PC-3 (cell line): ENCODE measurements at regions not wholly inside any gene's neighbourhood (a gene's known extent, or its start where the extent isn't known, plus 50 kb on each side); places are given as distances from the start of the nearest gene placed in this dataset.

Source experiments
- ATAC-seq: fragments of 200-7000 bp; cut with Tn5 transposase; 2 replicates; pipeline ENCODE4 v1.9.1; 2020; ENCODE audit warnings: mild to moderate bottlenecking, moderate library complexity
- BruUV-seq: library from RNA; stranded (reverse); fragments of 400-500 nt; replicated peaks from 2 replicates; lab custom pipeline; 2021; lab: Mats Ljungman, UMichigan
- CTCF ChIA-PET: fragments of 300-600 bp; sonication (Branson Sonifier 250); formaldehyde crosslinking; loops from one replicate; lab custom pipeline; 2022; ENCODE audit warnings: antibody characterized with exemption; lab: Charles Lee
- POLR2A ChIA-PET: fragments of 300-600 bp; sonication (Branson Sonifier 250); formaldehyde crosslinking; loops from one replicate; lab custom pipeline; 2022; ENCODE audit warnings: antibody characterized with exemption; ENCODE audit not compliant: unreplicated experiment; lab: Charles Lee
- DNase-seq: peaks from one replicate; pipeline ENCODE4 v3.0.0-alpha.2; 2015
- H2AFZ ChIP-seq: fragments of 300-600 bp; sonication (generic); 2 replicates; pipeline ENCODE4 v1.6.0; 2016; ENCODE audit warnings: antibody characterized with exemption, low read length
- H3F3A ChIP-seq: fragments of 300-600 bp; sonication (generic); one replicate; pipeline ENCODE4 v1.6.0; 2017; ENCODE audit warnings: antibody characterized with exemption, low read length, control low read depth, mild to moderate bottlenecking; ENCODE audit not compliant: unreplicated experiment
- H3K27ac ChIP-seq: fragments of 300-600 bp; sonication (generic); 2 replicates; pipeline ENCODE4 v1.5.1; 2016; ENCODE audit warnings: mild to moderate bottlenecking, low read length
- H3K27me3 ChIP-seq: fragments of 300-600 bp; sonication (generic); 2 replicates; pipeline ENCODE4 v1.6.1; 2016; ENCODE audit warnings: low read length, mixed read lengths
- H3K36me3 ChIP-seq: fragments of 300-600 bp; sonication (generic); 2 replicates; pipeline ENCODE4 v1.6.1; 2016; ENCODE audit warnings: low read depth, mixed run types, low read length, mixed read lengths
- H3K4me1 ChIP-seq: fragments of 300-600 bp; sonication (generic); 2 replicates; pipeline ENCODE4 v1.5.1; 2016; ENCODE audit warnings: low read length; ENCODE audit not compliant: insufficient read depth
- H3K4me2 ChIP-seq: fragments of 300-600 bp; sonication (generic); 2 replicates; pipeline ENCODE4 v1.6.0; 2016; ENCODE audit warnings: low read length
- H3K4me3 ChIP-seq: fragments of 300-600 bp; sonication (generic); 2 replicates; pipeline ENCODE4 v1.5.1; 2016; ENCODE audit warnings: mild to moderate bottlenecking, low read length, mixed read lengths
- H3K79me2 ChIP-seq: fragments of 300-600 bp; sonication (generic); 2 replicates; pipeline ENCODE4 v1.6.1; 2017; ENCODE audit warnings: low read length, mixed read lengths
- H3K9ac ChIP-seq: fragments of 300-600 bp; sonication (generic); 2 replicates; pipeline ENCODE4 v1.6.0; 2016; ENCODE audit warnings: mild to moderate bottlenecking, low read length
- H3K9me2 ChIP-seq: fragments of 300-600 bp; sonication (generic); replicated peaks from 2 replicates; pipeline ENCODE4 v1.6.1; 2016; ENCODE audit warnings: mixed run types, low read length, mixed read lengths
- H3K9me3 ChIP-seq: fragments of 300-600 bp; sonication (generic); 2 replicates; pipeline ENCODE4 v1.6.1; 2016; ENCODE audit warnings: low read length, mixed read lengths
- H4K20me1 ChIP-seq: fragments of 300-600 bp; sonication (generic); 2 replicates; pipeline ENCODE4 v1.6.1; 2016; ENCODE audit warnings: low read length, mixed read lengths
- CTCF ChIP-seq: fragments of 300-600 bp; sonication (generic); conservative IDR thresholded peaks from 2 replicates; pipeline ENCODE4 v1.5.1; 2017; ENCODE audit warnings: antibody characterized with exemption, low read depth, mild to moderate bottlenecking, low read length
- EZH2 ChIP-seq: fragments of 300-600 bp; sonication (generic); IDR thresholded peaks from one replicate; pipeline ENCODE4 v1.6.1; 2017; ENCODE audit warnings: antibody characterized with exemption, mild to moderate bottlenecking, low read length; ENCODE audit not compliant: unreplicated experiment
- EZH2phosphoT487 ChIP-seq: fragments of 300-600 bp; sonication (generic); IDR thresholded peaks from 2 replicates; pipeline ENCODE4 v1.6.1; 2018; ENCODE audit warnings: mild to moderate bottlenecking, antibody characterized with exemption, low read length, borderline replicate concordance
- intact Hi-C: fragments of 100-400 bp; cut with micrococcal nuclease; formaldehyde crosslinking; loops from 2 replicates; pipeline ENCODE4 v1.9.0; 2023

DNA sequence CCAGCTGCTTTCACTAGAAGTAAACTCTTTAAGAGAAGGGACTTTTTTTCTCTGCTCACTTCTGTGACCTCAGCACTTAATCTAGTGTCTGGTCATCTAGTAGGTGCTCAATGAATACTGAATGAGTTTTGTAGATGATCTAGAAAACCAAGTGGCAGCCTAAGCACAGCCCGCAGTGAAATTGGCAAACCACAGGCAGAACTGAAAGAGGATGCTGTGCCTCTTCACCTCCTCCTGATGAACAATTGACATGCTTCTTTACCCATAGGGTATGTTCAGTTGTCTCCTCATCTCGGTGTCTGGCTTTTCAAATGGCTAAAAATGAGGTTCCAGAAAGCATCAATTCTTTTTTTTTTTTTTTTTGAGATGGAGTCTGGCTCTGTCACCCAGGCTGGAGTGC is 399.5 kb downstream of the RMST start:
- ATAC-seq = no peak
- TF ChIP-seq CTCF = no peak
- no peak for TF ChIP-seq EZH2phosphoT487
- no peak for TF ChIP-seq EZH2
- H3K9me3 ChIP-seq = no peaks in the 10 kb centered on the region
- H4K20me1 ChIP-seq = no peaks in the 10 kb centered on the region
- no peak overlapping the region for H2AFZ ChIP-seq
- H3K79me2 ChIP-seq = no peaks in the 10 kb centered on the region
- H3K4me1 ChIP-seq = no peaks in the 10 kb centered on the region
- no peak for DNase-seq
- H3K27ac ChIP-seq = no peak overlapping the region
- no peaks in the 10 kb centered on the region for H3F3A ChIP-seq
- no peaks in the 10 kb centered on the region for H3K36me3 ChIP-seq
- no peak overlapping the region for H3K4me3 ChIP-seq
- no peaks in the 10 kb centered on the region for H3K9me2 ChIP-seq
- POLR2A ChIA-PET = no interaction called here
- H3K4me2 ChIP-seq = no peak overlapping the region
- CTCF ChIA-PET = no interaction called here
- no peak overlapping the region for H3K9ac ChIP-seq
- H3K27me3 ChIP-seq = 0 out of 2 replicates have a peak, but pooled peaks cover 5% of the 10 kb centered on the region
- BruUV-seq = no TSS peak
- intact Hi-C loops = no loop called here

DNA sequence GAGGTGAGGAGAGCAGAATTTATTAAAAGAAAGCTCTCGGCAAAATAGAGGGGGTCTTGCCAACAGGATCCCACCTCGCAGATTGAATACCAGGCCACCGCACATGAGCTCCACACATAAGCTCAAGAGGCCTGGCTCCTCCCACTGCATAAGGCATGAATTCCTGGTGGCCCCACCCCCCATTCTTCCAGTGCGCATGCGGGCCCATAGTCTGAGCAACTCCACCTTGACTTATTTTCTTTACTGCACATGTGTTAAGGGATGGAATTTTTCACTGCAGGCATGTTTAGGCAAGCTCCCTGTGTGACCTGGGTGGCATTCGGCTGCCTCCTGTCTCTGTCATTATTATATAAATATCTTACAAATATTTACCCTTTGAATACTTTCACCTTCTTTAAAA is 412.5 kb downstream of the RMST start:
- ATAC-seq (no peak), DNase-seq (no peak)
- Histone ChIP-seq H3K27me3 (no peaks in the 10 kb centered on the region), H3K9me3 (no peaks in the 10 kb centered on the region), H3K4me3 (no peak overlapping the region), H3K79me2 (no peaks in the 10 kb centered on the region), H2AFZ (no peak overlapping the region), H3F3A (no peaks in the 10 kb centered on the region), H4K20me1 (no peaks in the 10 kb centered on the region), H3K36me3 (no peaks in the 10 kb centered on the region), H3K9ac (no peak overlapping the region), H3K4me2 (no peak overlapping the region), H3K9me2 (no peaks in the 10 kb centered on the region), H3K27ac (no peak overlapping the region), H3K4me1 (no peaks in the 10 kb centered on the region)
- intact Hi-C loops = no loop called here
- ChIA-PET POLR2A (no interaction called here), CTCF (no interaction called here)
- BruUV-seq = no TSS peak
- TF ChIP-seq EZH2phosphoT487 = no peak
- TF ChIP-seq CTCF = no peak
- no peak for TF ChIP-seq EZH2

- H3K27me3 ChIP-seq = no peaks in the 10 kb centered on the region
- H3F3A ChIP-seq = no peaks in the 10 kb centered on the region
- H4K20me1 ChIP-seq = no peaks in the 10 kb centered on the region
- H3K4me2 ChIP-seq = no peak overlapping the region
- H3K36me3 ChIP-seq = no peaks in the 10 kb centered on the region
- CTCF ChIA-PET = interaction anchor here (0.8 kb wide), 1 partner anchor 255 kb away, joined by 4 read pairs; no protein-coding TSS in a partner anchor
- no peak overlapping the region for H3K9ac ChIP-seq
- H3K27ac ChIP-seq = no peak overlapping the region
- H3K9me3 ChIP-seq = no peaks in the 10 kb centered on the region
- H2AFZ ChIP-seq = no peak overlapping the region
- H3K9me2 ChIP-seq = no peaks in the 10 kb centered on the region
- BruUV-seq = no TSS peak
- H3K79me2 ChIP-seq = no peaks in the 10 kb centered on the region
- no peaks in the 10 kb centered on the region for H3K4me1 ChIP-seq
- TF ChIP-seq EZH2 (no peak), CTCF (no peak), EZH2phosphoT487 (no peak)
- ATAC-seq (no peak), DNase-seq (no peak)
- POLR2A ChIA-PET = no interaction called here
- H3K4me3 ChIP-seq = no peak overlapping the region
- intact Hi-C loops = no loop called here
Measured at GRCh38 chr12:97876780-97877179, 414.2 kb downstream of the RMST start.
